B cell (primary cell): ENCODE measurements at regions not wholly inside any gene's neighbourhood (a gene's known extent, or its start where the extent isn't known, plus 50 kb on each side); places are given as distances from the start of the nearest gene placed in this dataset.

Source experiments
- ATAC-seq: fragments of 200-7000 bp; cut with Tn5 transposase; one replicate; pipeline ENCODE4 v1.10.0; 2021; ENCODE audit warnings: low read depth, mild to moderate bottlenecking, moderate number of reproducible peaks, moderate library complexity
- CTCF ChIA-PET: fragments of 350-600 bp; sonication (Branson Sonifier 250); formaldehyde crosslinking; loops from one replicate; lab custom pipeline; 2021; ENCODE audit warnings: antibody characterized with exemption, inconsistent platforms; lab: Charles Lee
- POLR2A ChIA-PET: fragments of 350-600 bp; sonication (Branson Sonifier 250); formaldehyde crosslinking; loops from one replicate; lab custom pipeline; 2021; ENCODE audit warnings: antibody characterized with exemption; lab: Charles Lee
- DNase-seq: peaks from one replicate; pipeline ENCODE4 v3.0.0; 2013
- H2AFZ ChIP-seq: 2 replicates; pipeline ENCODE4 v1.6.1; 2012; ENCODE audit warnings: mild to moderate bottlenecking, low read depth, low read length; ENCODE audit not compliant: insufficient read depth, poor library complexity, severe bottlenecking
- H3K27ac ChIP-seq, 2 donors: 1 replicate in 1 of 2; 2 replicates in 1 of 2; pipeline ENCODE4 v1.5.1; 2012 to 2013; ENCODE audit warnings: low read length in 2 of 2, mild to moderate bottlenecking in 2 of 2, moderate library complexity in 1 of 2
- H3K27me3 ChIP-seq, 4 experiments: fragments of 200-600 bp in 1 of 4; sonication (generic) in 1 of 4; replicated peaks in 1 of 4; 1 replicate in 2 of 4; 2 replicates in 2 of 4; pipeline versions ENCODE4 v1.6.1 to v1.7.0; 2013 to 2016; ENCODE audit warnings: low read length in 3 of 4, mild to moderate bottlenecking in 2 of 4, mixed read lengths in 1 of 4, moderate library complexity in 1 of 4; ENCODE audit not compliant: insufficient read depth in 4 of 4, control insufficient read depth in 3 of 4; ENCODE audit errors: control extremely low read depth in 1 of 4
- H3K36me3 ChIP-seq, 2 experiments: replicated peaks in 1 of 2; 1 replicate in 1 of 2; 2 replicates in 1 of 2; pipeline versions ENCODE4 v1.6.1 to v1.7.1; 2013; ENCODE audit warnings: low read length in 1 of 2; ENCODE audit not compliant: insufficient read depth in 2 of 2, control insufficient read depth in 1 of 2; ENCODE audit errors: control extremely low read depth in 1 of 2, extremely low read depth in 1 of 2
- H3K4me1 ChIP-seq, 2 donors: fragments of 200-600 bp in 1 of 2; sonication (generic) in 1 of 2; 1 replicate in 1 of 2; 2 replicates in 1 of 2; pipeline versions ENCODE4 v1.5.1 to v1.6.1; 2013 to 2017; ENCODE audit warnings: low read length in 2 of 2; ENCODE audit not compliant: control insufficient read depth in 2 of 2, insufficient read depth in 2 of 2
- H3K4me2 ChIP-seq: replicated peaks from 2 replicates; pipeline ENCODE3; 2012; ENCODE audit warnings: mild to moderate bottlenecking, low read depth, low read length; ENCODE audit not compliant: poor library complexity, severe bottlenecking
- H3K4me3 ChIP-seq, 5 experiments: fragments of 200-600 bp in 1 of 5; sonication (generic) in 1 of 5; 1 replicate in 3 of 5; 2 replicates in 2 of 5; pipeline versions ENCODE4 v1.5.1 to v1.7.0; 2011 to 2016; ENCODE audit warnings: low read length in 4 of 5, mild to moderate bottlenecking in 4 of 5, low read depth in 2 of 5, control low read depth in 1 of 5, moderate library complexity in 1 of 5; ENCODE audit not compliant: insufficient read depth in 1 of 5; ENCODE audit errors: control extremely low read depth in 1 of 5, extremely low read depth in 1 of 5
- H3K79me2 ChIP-seq: fragments of 200-600 bp; sonication (generic); one replicate; pipeline ENCODE4 v1.6.0; 2016; ENCODE audit warnings: low read length; ENCODE audit not compliant: control insufficient read depth, insufficient read depth
- H3K9ac ChIP-seq: fragments of 200-600 bp; sonication (generic); 2 replicates; pipeline ENCODE4 v1.6.1; 2017; ENCODE audit warnings: mild to moderate bottlenecking, low read length, moderate library complexity
- H3K9me3 ChIP-seq, 3 donors: one replicate each; pipeline versions ENCODE4 v1.6.1 to v1.7.1; 2013; ENCODE audit warnings: low read length in 2 of 3; ENCODE audit not compliant: control insufficient read depth in 2 of 3, insufficient read depth in 1 of 3; ENCODE audit errors: control extremely low read depth in 1 of 3
- H4K20me1 ChIP-seq: 2 replicates; pipeline ENCODE4 v1.6.0; 2012; ENCODE audit warnings: mild to moderate bottlenecking, low read length; ENCODE audit not compliant: insufficient read depth, control insufficient read depth, poor library complexity, severe bottlenecking
- H3K27ac Mint-ChIP-seq: one replicate; pipeline ENCODE4 v1.8.0; 2021; ENCODE audit warnings: mixed read lengths
- H3K27me3 Mint-ChIP-seq: one replicate; pipeline ENCODE4 v1.8.0; 2021; ENCODE audit warnings: mixed read lengths
- H3K4me1 Mint-ChIP-seq: one replicate; pipeline ENCODE4 v1.8.0; 2021; ENCODE audit warnings: mixed read lengths
- H3K4me3 Mint-ChIP-seq: one replicate; pipeline ENCODE4 v1.8.0; 2021; ENCODE audit warnings: mixed read lengths
- H3K9me3 Mint-ChIP-seq: one replicate; pipeline ENCODE4 v1.8.0; 2022; ENCODE audit warnings: mixed read lengths; ENCODE audit not compliant: insufficient read depth
- CTCF ChIP-seq: fragments of 200-600 bp; IDR thresholded peaks from one replicate; pipeline ENCODE4 v1.8.0; 2022; ENCODE audit warnings: antibody characterized with exemption, mild to moderate bottlenecking
- EZH2 ChIP-seq: IDR thresholded peaks from 2 replicates; pipeline ENCODE4 v1.6.1; 2012; ENCODE audit warnings: borderline replicate concordance, low read depth, mild to moderate bottlenecking, moderate library complexity, low read length; ENCODE audit not compliant: insufficient read depth, poor library complexity, severe bottlenecking
- WGBS: methylation state at CpG from one replicate; pipeline ENCODE4 v1.1.5; 2013; ENCODE audit warnings: missing lambda C conversion rate; ENCODE audit not compliant: insufficient coverage; 5-methylcytosine and 5-hydroxymethylcytosine counted together
- intact Hi-C: fragments of 100-400 bp; cut with micrococcal nuclease; formaldehyde crosslinking; loops from one replicate; pipeline ENCODE4 v1.10.0; 2022

GRCh38 chr3:117109178-117109577 is 399.6 kb downstream of the TUSC7 start:
- Histone ChIP-seq H3K27me3 (no peaks in the 10 kb centered on the region), H3K79me2 (no peaks in the 10 kb centered on the region), H3K36me3 (no peaks in the 10 kb centered on the region), H3K4me2 (no peak overlapping the region), H3K27ac (no peak overlapping the region), H3K9ac (no peak overlapping the region), H3K4me3 (no peak overlapping the region), H2AFZ (no peak overlapping the region), H3K9me3 (no peaks in the 10 kb centered on the region), H4K20me1 (no peaks in the 10 kb centered on the region), H3K4me1 (no peaks in the 10 kb centered on the region)
- Mint-ChIP-seq H3K9me3 (no peaks in the 10 kb centered on the region), H3K27me3 (no peaks in the 10 kb centered on the region), H3K27ac (no peak overlapping the region), H3K4me3 (no peak overlapping the region), H3K4me1 (no peaks in the 10 kb centered on the region)
- TF ChIP-seq EZH2 (no peak), CTCF (no peak)
- ATAC-seq (no peak), DNase-seq (no peak)
- intact Hi-C loops = no loop called here
- POLR2A ChIA-PET = no interaction called here
- CTCF ChIA-PET = no interaction called here
- 100% methylated on average over 5 of the region's 6 CpGs for WGBS

- no peak overlapping the region for H3K4me3 Mint-ChIP-seq
- H3K27me3 ChIP-seq = no peaks in the 10 kb centered on the region
- intact Hi-C loops = no loop called here
- H2AFZ ChIP-seq = no peak overlapping the region
- H3K4me1 ChIP-seq = no peaks in the 10 kb centered on the region
- ChIA-PET CTCF (no interaction called here), POLR2A (no interaction called here)
- 100% methylated on average over 3 of the region's 5 CpGs for WGBS
- no peak overlapping the region for H3K27ac Mint-ChIP-seq
- H3K9me3 ChIP-seq = no peaks in the 10 kb centered on the region
- no peaks in the 10 kb centered on the region for H3K27me3 Mint-ChIP-seq
- H3K9ac ChIP-seq = no peak overlapping the region
- no peak overlapping the region for H3K4me2 ChIP-seq
- DNase-seq (no peak), ATAC-seq (no peak)
- no peaks in the 10 kb centered on the region for H3K9me3 Mint-ChIP-seq
- H3K27ac ChIP-seq = no peak overlapping the region
- H4K20me1 ChIP-seq = no peaks in the 10 kb centered on the region
- no peak for TF ChIP-seq EZH2
- no peak for TF ChIP-seq CTCF
- no peak overlapping the region for H3K4me3 ChIP-seq
- no peaks in the 10 kb centered on the region for H3K79me2 ChIP-seq
- no peaks in the 10 kb centered on the region for H3K36me3 ChIP-seq
- no peaks in the 10 kb centered on the region for H3K4me1 Mint-ChIP-seq
These were observed 405.1 kb downstream of the TUSC7 start for GRCh38 chr3:117114517-117115265.
